WTC11 (cell line): ENCODE measurements at regions not wholly inside any gene's neighbourhood (a gene's known extent, or its start where the extent isn't known, plus 50 kb on each side); places are given as distances from the start of the nearest gene placed in this dataset.

ENCODE experiments used
- ATAC-seq: fragments of 200-7000 bp; cut with Tn5 transposase; 2 replicates; pipeline ENCODE4 v1.10.0; 2021; ENCODE audit warnings: mild to moderate bottlenecking, moderate library complexity
- CTCF ChIA-PET: fragments of 300-600 bp; sonication (Branson Sonifier 250); formaldehyde crosslinking; loops from one replicate; lab custom pipeline; 2021; ENCODE audit warnings: antibody characterized with exemption; lab: Charles Lee
- POLR2A ChIA-PET: fragments of 350-600 bp; sonication (Branson Sonifier 250); formaldehyde crosslinking; loops from one replicate; lab custom pipeline; 2021; ENCODE audit warnings: antibody characterized with exemption; lab: Charles Lee
- DNase-seq: peaks from one replicate; pipeline ENCODE4 v3.0.0; 2021; ENCODE audit warnings: low spot score
- H3K27ac Mint-ChIP-seq: 2 replicates; pipeline ENCODE4 v1.8.0; 2021; ENCODE audit warnings: mixed read lengths
- H3K27me3 Mint-ChIP-seq: 2 replicates; pipeline ENCODE4 v1.8.0; 2021; ENCODE audit warnings: low read depth, mild to moderate bottlenecking, moderate library complexity, mixed read lengths
- H3K36me3 Mint-ChIP-seq: 2 replicates; pipeline ENCODE4 v1.8.0; 2021; ENCODE audit warnings: mixed read lengths
- H3K4me1 Mint-ChIP-seq: 2 replicates; pipeline ENCODE4 v1.8.0; 2022; ENCODE audit warnings: mixed read lengths
- H3K4me3 Mint-ChIP-seq: 2 replicates; pipeline ENCODE4 v1.8.0; 2021; ENCODE audit warnings: mild to moderate bottlenecking, moderate library complexity, mixed read lengths
- H3K9me3 Mint-ChIP-seq: 2 replicates; pipeline ENCODE4 v1.8.0; 2021; ENCODE audit warnings: mixed read lengths
- ATF2 ChIP-seq: sonication (generic); formaldehyde crosslinking; IDR thresholded peaks from 2 replicates; pipeline ENCODE4 v1.8.1; 2022; ENCODE audit warnings: low read depth, missing genetic modification reagents, borderline replicate concordance
- ATF3 ChIP-seq: sonication (generic); formaldehyde crosslinking; conservative IDR thresholded peaks from 2 replicates; pipeline ENCODE4 v1.8.1; 2022; ENCODE audit warnings: mild to moderate bottlenecking, missing genetic modification reagents
- E2F1 ChIP-seq: sonication (generic); formaldehyde crosslinking; IDR thresholded peaks from 2 replicates; pipeline ENCODE4 v1.8.0; 2022; ENCODE audit warnings: mild to moderate bottlenecking, missing genetic modification reagents
- GRHL2 ChIP-seq: fragments of 250-450 bp; sonication (Bioruptor Pico); IDR thresholded peaks from 2 replicates; pipeline ENCODE4 v1.8.0; 2022; ENCODE audit warnings: mild to moderate bottlenecking, moderate library complexity; ENCODE audit not compliant: insufficient replicate concordance, severe bottlenecking
- MXD4 ChIP-seq: fragments of 250-450 bp; sonication (Bioruptor Pico); IDR thresholded peaks from 2 replicates; pipeline ENCODE4 v1.8.0; 2021; ENCODE audit warnings: mild to moderate bottlenecking, moderate library complexity, borderline replicate concordance
- NFATC4 ChIP-seq: fragments of 250-450 bp; sonication (Bioruptor Pico); IDR thresholded peaks from 2 replicates; pipeline ENCODE4 v1.9.0; 2021; ENCODE audit warnings: mild to moderate bottlenecking
- NFYB ChIP-seq: sonication (generic); formaldehyde crosslinking; conservative IDR thresholded peaks from 2 replicates; pipeline ENCODE4 v1.8.0; 2022; ENCODE audit warnings: low read depth, missing genetic modification reagents
- NR1H2 ChIP-seq: sonication (generic); formaldehyde crosslinking; IDR thresholded peaks from 2 replicates; pipeline ENCODE4 v1.9.0; 2021; ENCODE audit warnings: mild to moderate bottlenecking, moderate library complexity, missing genetic modification reagents
- PRDM15 ChIP-seq: sonication (generic); formaldehyde crosslinking; IDR thresholded peaks from 2 replicates; pipeline ENCODE4 v1.8.0; 2022; ENCODE audit warnings: missing genetic modification reagents
- PREB ChIP-seq: sonication (generic); formaldehyde crosslinking; IDR thresholded peaks from 2 replicates; pipeline ENCODE4 v1.8.1; 2022; ENCODE audit warnings: mild to moderate bottlenecking, missing genetic modification reagents, moderate library complexity, borderline replicate concordance
- PRRX2 ChIP-seq: fragments of 250-450 bp; sonication (Bioruptor Pico); IDR thresholded peaks from 2 replicates; pipeline ENCODE4 v1.8.0; 2021; ENCODE audit warnings: mild to moderate bottlenecking
- SOX15 ChIP-seq: fragments of 250-450 bp; sonication (Bioruptor Pico); IDR thresholded peaks from 2 replicates; pipeline ENCODE4 v1.9.0; 2021; ENCODE audit warnings: mild to moderate bottlenecking
- USF2 ChIP-seq: sonication (generic); formaldehyde crosslinking; IDR thresholded peaks from 2 replicates; pipeline ENCODE4 v1.8.1; 2023; ENCODE audit warnings: mild to moderate bottlenecking, missing genetic modification reagents, moderate library complexity
- ZNF138 ChIP-seq: sonication (generic); formaldehyde crosslinking; conservative IDR thresholded peaks from 2 replicates; pipeline ENCODE4 v1.8.1; 2022; ENCODE audit warnings: mild to moderate bottlenecking, moderate library complexity, missing genetic modification reagents
- ZNF396 ChIP-seq: fragments of 250-450 bp; sonication (Bioruptor Pico); IDR thresholded peaks from 2 replicates; pipeline ENCODE4 v1.8.0; 2021; ENCODE audit warnings: mild to moderate bottlenecking, moderate library complexity, borderline replicate concordance
- ZNF423 ChIP-seq: fragments of 250-450 bp; sonication (Bioruptor Pico); IDR thresholded peaks from 2 replicates; pipeline ENCODE4 v2.1.2; 2022; ENCODE audit warnings: mild to moderate bottlenecking, moderate library complexity
- ZNF532 ChIP-seq: fragments of 250-450 bp; sonication (Bioruptor Pico); IDR thresholded peaks from 2 replicates; pipeline ENCODE4 v1.9.0; 2021; ENCODE audit warnings: mild to moderate bottlenecking, borderline replicate concordance

GRCh38 chr2:183803596-183803995 is 679.4 kb downstream of the NUP35 start (continued):
- TF ChIP-seq ATF2 (CRISPR knock-in tag) (no peak), E2F1 (no peak), NFATC4 (CRISPR knock-in tag) (no peak), ATF3 (CRISPR knock-in tag) (no peak), PREB (no peak), ZNF396 (CRISPR knock-in tag) (no peak), SOX15 (CRISPR knock-in tag) (no peak)

GRCh38 chr2:183807870-183808269 is 683.6 kb downstream of the NUP35 start:
- DNase-seq (no peak), ATAC-seq (no peak)
- POLR2A ChIA-PET = no interaction called here
- no peaks in the 10 kb centered on the region for H3K4me1 Mint-ChIP-seq
- no peak overlapping the region for H3K27ac Mint-ChIP-seq
- CTCF ChIA-PET = no interaction called here
- peaks cover 5% of the 10 kb centered on the region; the same call in 1 of the 2 replicates for H3K9me3 Mint-ChIP-seq
- H3K36me3 Mint-ChIP-seq = peaks cover 3% of the 10 kb centered on the region; the same call in 1 of the 2 replicates
- H3K4me3 Mint-ChIP-seq = no peak overlapping the region
- no peaks in the 10 kb centered on the region for H3K27me3 Mint-ChIP-seq
- TF ChIP-seq NR1H2 (CRISPR knock-in tag) (no peak), ZNF532 (CRISPR knock-in tag) (no peak), ZNF423 (CRISPR knock-in tag) (no peak), PRDM15 (CRISPR knock-in tag) (no peak), GRHL2 (no peak), MXD4 (no peak), PRRX2 (CRISPR knock-in tag) (no peak), NFYB (CRISPR knock-in tag) (no peak), USF2 (no peak), ZNF138 (CRISPR knock-in tag) (no peak), PREB (no peak), E2F1 (no peak), ATF2 (CRISPR knock-in tag) (no peak)
- TF ChIP-seq, all 79 proteins: peak for 0
